Thyroid gland (tissue), 4 donors: ENCODE measurements at regions not wholly inside any gene's neighbourhood (a gene's known extent, or its start where the extent isn't known, plus 50 kb on each side); places are given as distances from the start of the nearest gene placed in this dataset.

Experiments
- DNase-seq, 2 donors: peaks; one replicate each; pipeline ENCODE4 v3.0.0-alpha.2; 2019
- H3K27ac ChIP-seq, 3 donors: fragments of 200-600 bp; sonication (generic); 1 replicate in 2 of 3; 2 replicates in 1 of 3; pipeline ENCODE4 v1.5.1; 2016 to 2019; ENCODE audit warnings: mild to moderate bottlenecking in 1 of 3, moderate library complexity in 1 of 3
- H3K27me3 ChIP-seq: fragments of 200-600 bp; sonication (generic); one replicate; pipeline ENCODE4 v1.5.1; 2019
- H3K36me3 ChIP-seq, 2 donors: fragments of 200-600 bp; sonication (generic); one replicate each; pipeline ENCODE4 v1.5.1; 2016 to 2019
- H3K4me1 ChIP-seq, 2 donors: fragments of 200-600 bp; sonication (generic); one replicate each; pipeline ENCODE4 v1.5.1; 2017 to 2019
- H3K4me3 ChIP-seq, 3 donors: fragments of 200-600 bp; sonication (generic); replicated peaks in 1 of 3; 1 replicate in 2 of 3; 2 replicates in 1 of 3; pipeline ENCODE4 v1.5.1; 2016; ENCODE audit warnings: mild to moderate bottlenecking in 1 of 3
- H3K9me3 ChIP-seq: fragments of 200-600 bp; sonication (generic); one replicate; pipeline ENCODE4 v1.5.1; 2017
- POLR2A ChIP-seq, 2 donors: fragments of 450-650 bp; IDR thresholded peaks; one replicate each; pipeline ENCODE4 v1.6.1; 2017; ENCODE audit warnings: antibody characterized with exemption in 2 of 2, mild to moderate bottlenecking in 2 of 2, moderate library complexity in 1 of 2
- WGBS, 2 donors: methylation state at CpG; one replicate each; pipeline ENCODE4 v1.1.5; 2017; 5-methylcytosine and 5-hydroxymethylcytosine counted together
- intact Hi-C: fragments of 100-400 bp; cut with DNase I; formaldehyde crosslinking; loops from one replicate; pipeline ENCODE4 v1.15.1; 2023
- TF ChIP-seq, protein P1 (sequence below), 6 experiments: fragments of 200-600 bp in 3 of 6; fragments of 450-650 bp in 3 of 6; sonication (generic) in 3 of 6; IDR thresholded peaks; one replicate each; pipeline ENCODE4 v1.5.1; 2016 to 2019; ENCODE audit warnings: antibody characterized with exemption in 6 of 6, mild to moderate bottlenecking in 2 of 6, inconsistent platforms in 1 of 6, moderate library complexity in 1 of 6

- Histone ChIP-seq H3K9me3 (no peaks in the 10 kb centered on the region), H3K27ac (no peak overlapping the region), H3K4me1 (peaks cover 0 to 3% of the 10 kb centered on the region in 2 donors), H3K4me3 (no peak overlapping the region), H3K27me3 (no peaks in the 10 kb centered on the region), H3K36me3 (no peaks in the 10 kb centered on the region)
- intact Hi-C loops, result no loop called here
- TF ChIP-seq POLR2A (IDR thresholded peaks at IDR 0.05), result no peak
- TF ChIP-seq, protein P1, sequence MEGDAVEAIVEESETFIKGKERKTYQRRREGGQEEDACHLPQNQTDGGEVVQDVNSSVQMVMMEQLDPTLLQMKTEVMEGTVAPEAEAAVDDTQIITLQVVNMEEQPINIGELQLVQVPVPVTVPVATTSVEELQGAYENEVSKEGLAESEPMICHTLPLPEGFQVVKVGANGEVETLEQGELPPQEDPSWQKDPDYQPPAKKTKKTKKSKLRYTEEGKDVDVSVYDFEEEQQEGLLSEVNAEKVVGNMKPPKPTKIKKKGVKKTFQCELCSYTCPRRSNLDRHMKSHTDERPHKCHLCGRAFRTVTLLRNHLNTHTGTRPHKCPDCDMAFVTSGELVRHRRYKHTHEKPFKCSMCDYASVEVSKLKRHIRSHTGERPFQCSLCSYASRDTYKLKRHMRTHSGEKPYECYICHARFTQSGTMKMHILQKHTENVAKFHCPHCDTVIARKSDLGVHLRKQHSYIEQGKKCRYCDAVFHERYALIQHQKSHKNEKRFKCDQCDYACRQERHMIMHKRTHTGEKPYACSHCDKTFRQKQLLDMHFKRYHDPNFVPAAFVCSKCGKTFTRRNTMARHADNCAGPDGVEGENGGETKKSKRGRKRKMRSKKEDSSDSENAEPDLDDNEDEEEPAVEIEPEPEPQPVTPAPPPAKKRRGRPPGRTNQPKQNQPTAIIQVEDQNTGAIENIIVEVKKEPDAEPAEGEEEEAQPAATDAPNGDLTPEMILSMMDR (IDR thresholded peaks at IDR 0.05), result no peak
- WGBS, 2 donors, result 96 to 99% methylated on average over 5 of the region's 5 CpGs
- no peak for DNase-seq
These were observed 367.6 kb upstream of the MGMT start for GRCh38 chr10:129099486-129099885.

GRCh38 chr10:129099992-129100391 lies 367.0 kb upstream of the MGMT start:
- peaks cover 0 to 4% of the 10 kb centered on the region in 2 donors for H3K4me1 ChIP-seq
- H3K36me3 ChIP-seq, result no peaks in the 10 kb centered on the region
- H3K27ac ChIP-seq, result no peak overlapping the region
- 93 to 98% methylated on average over 7 of the region's 7 CpGs for WGBS, 2 donors
- intact Hi-C loops, result no loop called here
- TF ChIP-seq, protein P1 (IDR thresholded peaks at IDR 0.05), result no peak
- TF ChIP-seq POLR2A (IDR thresholded peaks at IDR 0.05), result no peak
- no peak overlapping the region for H3K4me3 ChIP-seq
- no peaks in the 10 kb centered on the region for H3K9me3 ChIP-seq
- DNase-seq, result no peak
- H3K27me3 ChIP-seq, result no peaks in the 10 kb centered on the region

- TF ChIP-seq POLR2A (IDR thresholded peaks at IDR 0.05), result no peak
- TF ChIP-seq, protein P1 (IDR thresholded peaks at IDR 0.05), result no peak
- WGBS, 2 donors, result 52 to 58% methylated on average over 10 of the region's 10 CpGs
- Histone ChIP-seq H3K9me3 (no peaks in the 10 kb centered on the region), H3K27ac (no peak overlapping the region), H3K4me3 (no peak overlapping the region), H3K27me3 (no peaks in the 10 kb centered on the region), H3K36me3 (no peaks in the 10 kb centered on the region), H3K4me1 (peaks cover 0 to 14% of the 10 kb centered on the region in 2 donors)
- intact Hi-C loops, result no loop called here
- no peak for DNase-seq
These were observed 365.6 kb upstream of the MGMT start for GRCh38 chr10:129101232-129101980.

GRCh38 chr10:129102906-129103693 lies 363.9 kb upstream of the MGMT start:
- Histone ChIP-seq H3K27ac (no peak overlapping the region), H3K4me1 (peaks cover 0 to 14% of the 10 kb centered on the region in 2 donors), H3K4me3 (no peak overlapping the region), H3K27me3 (no peaks in the 10 kb centered on the region), H3K9me3 (no peaks in the 10 kb centered on the region), H3K36me3 (no peaks in the 10 kb centered on the region)
- intact Hi-C loops, result no loop called here
- WGBS, 2 donors, result 75 to 84% methylated on average over 7 of the region's 7 CpGs
- TF ChIP-seq, protein P1 (IDR thresholded peaks at IDR 0.05), result no peak
- no peak for TF ChIP-seq POLR2A (IDR thresholded peaks at IDR 0.05)
- DNase-seq, result no peak
